Hepatocyte (in vitro differentiated cells): ENCODE measurements at regions not wholly inside any gene's neighbourhood (a gene's known extent, or its start where the extent isn't known, plus 50 kb on each side); places are given as distances from the start of the nearest gene placed in this dataset.
A peak's percentile ranks its signal among the peaks of the same experiment; 100 is the strongest.

Experiments
- DNase-seq: peaks from one replicate; pipeline ENCODE4 v3.0.0-alpha.2; 2016; ENCODE audit warnings: low spot score
- H2AFZ ChIP-seq: fragments of 200-600 bp; sonication (generic); 2 replicates; pipeline ENCODE4 v1.6.0; 2016; ENCODE audit warnings: antibody characterized with exemption, mild to moderate bottlenecking
- H3K27ac ChIP-seq: fragments of 200-600 bp; sonication (generic); 2 replicates; pipeline ENCODE4 v1.5.1; 2016; ENCODE audit warnings: mild to moderate bottlenecking
- H3K27me3 ChIP-seq: fragments of 200-600 bp; sonication (generic); 2 replicates; pipeline ENCODE4 v1.6.1; 2016
- H3K36me3 ChIP-seq: fragments of 200-600 bp; sonication (generic); replicated peaks from 2 replicates; pipeline ENCODE4 v1.5.1; 2016; ENCODE audit warnings: low read depth; ENCODE audit not compliant: insufficient read depth
- H3K4me1 ChIP-seq: fragments of 200-600 bp; sonication (generic); 2 replicates; pipeline ENCODE4 v1.5.1; 2016; ENCODE audit warnings: mild to moderate bottlenecking, moderate library complexity; ENCODE audit not compliant: insufficient read depth
- H3K4me2 ChIP-seq: fragments of 200-600 bp; sonication (generic); 2 replicates; pipeline ENCODE4 v1.6.0; 2016
- H3K4me3 ChIP-seq: fragments of 200-600 bp; sonication (generic); 2 replicates; pipeline ENCODE4 v1.5.1; 2016; ENCODE audit warnings: mild to moderate bottlenecking
- H3K79me2 ChIP-seq: fragments of 200-600 bp; sonication (generic); 2 replicates; pipeline ENCODE4 v1.6.0; 2017; ENCODE audit warnings: mild to moderate bottlenecking
- H3K9me2 ChIP-seq: fragments of 200-600 bp; sonication (generic); replicated peaks from 2 replicates; pipeline ENCODE4 v1.6.0; 2017; ENCODE audit warnings: mild to moderate bottlenecking; ENCODE audit not compliant: insufficient read depth
- H3K9me3 ChIP-seq: fragments of 200-600 bp; sonication (generic); 2 replicates; pipeline ENCODE4 v1.5.1; 2016; ENCODE audit warnings: low read depth, mild to moderate bottlenecking
- H4K20me1 ChIP-seq: fragments of 200-600 bp; sonication (generic); 2 replicates; pipeline ENCODE4 v1.6.0; 2016; ENCODE audit warnings: mild to moderate bottlenecking; ENCODE audit not compliant: insufficient read depth, poor library complexity, severe bottlenecking
- CTCF ChIP-seq: fragments of 200-600 bp; sonication (generic); IDR thresholded peaks from 2 replicates; pipeline ENCODE4 v1.5.1; 2016; ENCODE audit warnings: antibody characterized with exemption, mild to moderate bottlenecking; ENCODE audit not compliant: poor library complexity
- EZH2 ChIP-seq: fragments of 200-600 bp; sonication (generic); IDR thresholded peaks from 2 replicates; pipeline ENCODE4 v1.6.1; 2016; ENCODE audit warnings: antibody characterized with exemption, mild to moderate bottlenecking, borderline replicate concordance
- EZH2phosphoT487 ChIP-seq: fragments of 200-600 bp; sonication (generic); IDR thresholded peaks from one replicate; pipeline ENCODE4 v1.6.1; 2018; ENCODE audit warnings: antibody characterized with exemption, mild to moderate bottlenecking, low read depth, moderate library complexity; ENCODE audit not compliant: unreplicated experiment, severe bottlenecking
- WGBS: methylation state at CpG from one replicate; pipeline ENCODE4 v1.1.6; 2016; ENCODE audit warnings: low lambda C conversion rate; ENCODE audit errors: missing lambda C conversion rate; 5-methylcytosine and 5-hydroxymethylcytosine counted together

- no peak for TF ChIP-seq EZH2phosphoT487
- no peak for TF ChIP-seq EZH2
- WGBS: 38% methylated on average over 7 of the region's 7 CpGs
- no peaks in the 10 kb centered on the region for H3K36me3 ChIP-seq
- H4K20me1 ChIP-seq: no peaks in the 10 kb centered on the region
- H3K9me3 ChIP-seq: no peaks in the 10 kb centered on the region
- no peak overlapping the region for H3K4me3 ChIP-seq
- no peak overlapping the region for H3K4me2 ChIP-seq
- H2AFZ ChIP-seq: peak overlapping the region; percentile 4
- H3K9me2 ChIP-seq: no peaks in the 10 kb centered on the region
- H3K79me2 ChIP-seq: no peaks in the 10 kb centered on the region
- peaks cover 4% of the 10 kb centered on the region for H3K4me1 ChIP-seq
- DNase-seq: no peak
- no peak overlapping the region for H3K27ac ChIP-seq
- no peaks in the 10 kb centered on the region for H3K27me3 ChIP-seq
Observed at GRCh38 chr6:16064671-16065072, 64.2 kb upstream of the MYLIP start.

- H4K20me1 ChIP-seq: no peaks in the 10 kb centered on the region
- TF ChIP-seq EZH2phosphoT487: no peak
- TF ChIP-seq CTCF: no peak
- no peak for TF ChIP-seq EZH2
- 90% methylated on average over 1 of the region's 1 CpG for WGBS
Observed at GRCh38 chr6:16063580-16063979, 65.3 kb upstream of the MYLIP start.

DNA sequence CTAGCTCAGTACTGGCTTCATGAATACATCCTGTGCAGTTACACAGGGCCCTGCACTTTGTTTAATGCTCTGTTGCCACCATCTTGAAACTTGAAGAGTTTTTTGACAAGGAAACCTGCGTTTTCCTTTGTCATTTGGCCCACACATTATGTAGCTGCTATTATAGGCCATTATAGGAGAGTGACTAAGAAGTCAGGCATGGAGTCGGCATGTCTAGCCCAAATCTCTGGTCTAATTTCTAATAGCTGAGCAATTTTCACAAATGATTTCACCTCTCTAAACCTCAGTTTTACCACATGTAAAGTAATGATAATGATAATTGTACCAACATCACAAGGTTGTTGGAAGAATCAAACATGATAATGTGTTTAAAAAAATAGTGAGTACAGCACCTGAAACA, 67.1 kb upstream of the MYLIP start:
- Histone ChIP-seq H3K9me2 (no peaks in the 10 kb centered on the region), H2AFZ (no peak overlapping the region), H3K36me3 (no peaks in the 10 kb centered on the region), H3K4me2 (no peak overlapping the region), H3K4me3 (no peak overlapping the region), H3K9me3 (no peaks in the 10 kb centered on the region), H3K79me2 (no peaks in the 10 kb centered on the region), H4K20me1 (no peaks in the 10 kb centered on the region), H3K27ac (no peak overlapping the region), H3K27me3 (no peaks in the 10 kb centered on the region), H3K4me1 (peaks cover 4% of the 10 kb centered on the region)
- TF ChIP-seq EZH2phosphoT487: no peak
- TF ChIP-seq CTCF: no peak
- TF ChIP-seq EZH2: no peak
- no peak for DNase-seq
- WGBS: 71% methylated on average over 2 of the region's 2 CpGs

More at GRCh38 chr6:16063580-16063979, 65.3 kb upstream of the MYLIP start:
- DNase-seq: no peak
- Histone ChIP-seq H3K36me3 (no peaks in the 10 kb centered on the region), H3K79me2 (no peaks in the 10 kb centered on the region), H3K4me3 (no peak overlapping the region), H3K4me2 (no peak overlapping the region), H3K4me1 (peaks cover 4% of the 10 kb centered on the region), H3K27ac (no peak overlapping the region), H3K27me3 (no peaks in the 10 kb centered on the region), H3K9me2 (no peaks in the 10 kb centered on the region), H2AFZ (no peak overlapping the region), H3K9me3 (no peaks in the 10 kb centered on the region)

DNA sequence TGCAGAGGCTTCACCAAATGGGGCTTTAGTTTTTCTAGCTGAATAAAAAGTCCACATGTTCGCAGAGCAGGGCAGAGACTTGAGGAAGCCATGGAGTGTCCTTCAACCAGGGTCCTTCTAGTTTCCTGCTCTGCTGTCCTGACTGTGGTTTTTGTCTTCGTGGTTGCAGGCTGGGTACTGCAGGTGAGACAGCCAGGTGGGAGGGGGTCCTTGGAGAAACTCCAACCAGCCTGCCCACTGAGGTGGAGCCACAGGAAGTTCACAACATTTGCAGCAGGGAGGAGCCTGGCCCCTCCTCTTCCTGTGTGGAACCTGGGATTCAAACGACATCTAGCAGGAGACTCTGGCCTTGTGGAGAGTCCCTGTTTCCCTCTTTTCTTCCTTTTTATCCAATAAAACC, 68.8 kb upstream of the MYLIP start:
- H2AFZ ChIP-seq: no peak overlapping the region
- H3K27ac ChIP-seq: no peak overlapping the region
- no peak for TF ChIP-seq CTCF
- TF ChIP-seq EZH2: no peak
- no peak for TF ChIP-seq EZH2phosphoT487
- WGBS: 78% methylated on average over 3 of the region's 3 CpGs
- H4K20me1 ChIP-seq: no peaks in the 10 kb centered on the region
- no peaks in the 10 kb centered on the region for H3K27me3 ChIP-seq
- H3K4me1 ChIP-seq: peaks cover 4% of the 10 kb centered on the region
- no peak for DNase-seq
- H3K36me3 ChIP-seq: no peaks in the 10 kb centered on the region
- H3K4me2 ChIP-seq: no peak overlapping the region
- H3K9me3 ChIP-seq: no peaks in the 10 kb centered on the region
- H3K9me2 ChIP-seq: no peaks in the 10 kb centered on the region
- H3K4me3 ChIP-seq: no peak overlapping the region
- no peaks in the 10 kb centered on the region for H3K79me2 ChIP-seq
